ENCODE measurements at regions not wholly inside any gene's neighbourhood (a gene's known extent, or its start where the extent isn't known, plus 50 kb on each side); places are given as distances from the start of the nearest gene placed in this dataset.

GRCh38 chr17:55617441-55617840 lies 105.2 kb downstream of the TMEM100 start:
- no peak for TF ChIP-seq POLR2A (IDR thresholded peaks at IDR 0.05; ENCODE audit: low read length)
- TF ChIP-seq GATA1 (IDR thresholded peaks at IDR 0.05; ENCODE audit: low read depth, low read length), result no peak

Data from erythroblast (primary cell).